Activated B cell treated with CpG ODN at 0.5 μM for 24 hours (primary cell): ENCODE measurements at regions not wholly inside any gene's neighbourhood (a gene's known extent, or its start where the extent isn't known, plus 50 kb on each side); places are given as distances from the start of the nearest gene placed in this dataset.

Experiments used
- ATAC-seq: fragments of 200-7000 bp; cut with Tn5 transposase; one replicate; pipeline ENCODE4 v1.10.0; 2021; ENCODE audit warnings: low read depth, mild to moderate bottlenecking, moderate library complexity
- CTCF ChIA-PET: fragments of 350-600 bp; sonication (Branson Sonifier 250); formaldehyde crosslinking; loops from one replicate; lab custom pipeline; 2021; ENCODE audit warnings: antibody characterized with exemption; lab: Charles Lee
- POLR2A ChIA-PET: fragments of 350-600 bp; sonication (Branson Sonifier 250); formaldehyde crosslinking; loops from one replicate; lab custom pipeline; 2021; ENCODE audit warnings: antibody characterized with exemption; lab: Charles Lee
- DNase-seq: peaks from one replicate; pipeline ENCODE4 v3.0.0; 2022
- H3K27ac Mint-ChIP-seq: one replicate; pipeline ENCODE4 v1.8.0; 2020; ENCODE audit warnings: mixed read lengths
- H3K27me3 Mint-ChIP-seq: one replicate; pipeline ENCODE4 v1.8.0; 2021; ENCODE audit warnings: mixed read lengths
- H3K36me3 Mint-ChIP-seq: one replicate; pipeline ENCODE4 v1.8.0; 2021; ENCODE audit warnings: low read depth, mixed read lengths
- H3K4me1 Mint-ChIP-seq: one replicate; pipeline ENCODE4 v1.8.0; 2021; ENCODE audit warnings: mixed read lengths
- H3K4me3 Mint-ChIP-seq: one replicate; pipeline ENCODE4 v1.8.0; 2020; ENCODE audit warnings: mild to moderate bottlenecking, mixed read lengths
- H3K9me3 Mint-ChIP-seq: one replicate; pipeline ENCODE4 v1.8.0; 2020; ENCODE audit warnings: mixed read lengths
- CTCF ChIP-seq: fragments of 200-600 bp; IDR thresholded peaks from one replicate; pipeline ENCODE4 v1.8.0; 2022; ENCODE audit warnings: antibody characterized with exemption, mild to moderate bottlenecking
- intact Hi-C: fragments of 100-400 bp; cut with micrococcal nuclease; formaldehyde crosslinking; loops from one replicate; pipeline ENCODE4 v1.15.1; 2024

GRCh38 chr17:69743091-69743490 lies 328.6 kb downstream of the MAP2K6 start:
- DNase-seq = no peak
- Mint-ChIP-seq H3K27me3 (no peaks in the 10 kb centered on the region), H3K9me3 (peaks cover 3% of the 10 kb centered on the region), H3K27ac (no peak overlapping the region), H3K4me3 (no peak overlapping the region), H3K4me1 (no peaks in the 10 kb centered on the region), H3K36me3 (no peaks in the 10 kb centered on the region)
- ChIA-PET CTCF (no interaction called here), POLR2A (no interaction called here)
- intact Hi-C loops = no loop called here
- ATAC-seq = no peak
- TF ChIP-seq CTCF = no peak

GRCh38 chr17:69744512-69745070 lies 330.1 kb downstream of the MAP2K6 start:
- Mint-ChIP-seq H3K9me3 (peaks cover 2% of the 10 kb centered on the region), H3K27me3 (no peaks in the 10 kb centered on the region), H3K36me3 (no peaks in the 10 kb centered on the region), H3K4me3 (no peak overlapping the region), H3K4me1 (no peaks in the 10 kb centered on the region), H3K27ac (no peak overlapping the region)
- intact Hi-C loops = no loop called here
- no peak for DNase-seq
- TF ChIP-seq CTCF = no peak
- ChIA-PET POLR2A (no interaction called here), CTCF (no interaction called here)
- no peak for ATAC-seq

- POLR2A ChIA-PET = no interaction called here
- no peak for DNase-seq
Observed at GRCh38 chr17:69749911-69750310, 325.1 kb upstream of the KCNJ16 start.

GRCh38 chr17:69757688-69758430 lies 317.2 kb upstream of the KCNJ16 start:
- CTCF ChIA-PET = no interaction called here

More at GRCh38 chr17:69749911-69750310, 325.1 kb upstream of the KCNJ16 start:
- no peak overlapping the region for H3K27ac Mint-ChIP-seq
- no peaks in the 10 kb centered on the region for H3K36me3 Mint-ChIP-seq
- intact Hi-C loops = no loop called here
- H3K4me1 Mint-ChIP-seq = no peaks in the 10 kb centered on the region
- no peak for ATAC-seq
- H3K27me3 Mint-ChIP-seq = no peaks in the 10 kb centered on the region
- no peak overlapping the region for H3K4me3 Mint-ChIP-seq
- CTCF ChIA-PET = no interaction called here
- no peak for TF ChIP-seq CTCF
- H3K9me3 Mint-ChIP-seq = peaks cover 2% of the 10 kb centered on the region

More at GRCh38 chr17:69757688-69758430, 317.2 kb upstream of the KCNJ16 start:
- no peak for DNase-seq
- no peak for TF ChIP-seq CTCF
- Mint-ChIP-seq H3K27ac (no peak overlapping the region), H3K9me3 (no peaks in the 10 kb centered on the region), H3K27me3 (no peaks in the 10 kb centered on the region), H3K36me3 (no peaks in the 10 kb centered on the region), H3K4me3 (no peak overlapping the region), H3K4me1 (no peaks in the 10 kb centered on the region)
- POLR2A ChIA-PET = no interaction called here
- intact Hi-C loops = no loop called here
- ATAC-seq = no peak
